GM12892 (cell line): ENCODE measurements at regions not wholly inside any gene's neighbourhood (a gene's known extent, or its start where the extent isn't known, plus 50 kb on each side); places are given as distances from the start of the nearest gene placed in this dataset.

Experiments
- POLR2A ChIP-seq: IDR thresholded peaks from 2 replicates; pipeline ENCODE4 v1.6.1; 2011; ENCODE audit warnings: low read depth, low read length, control low read depth
- POLR2AphosphoS5 ChIP-seq: IDR thresholded peaks from 2 replicates; pipeline ENCODE4 v1.6.1; 2011; ENCODE audit warnings: low read depth, low read length, control low read depth

DNA sequence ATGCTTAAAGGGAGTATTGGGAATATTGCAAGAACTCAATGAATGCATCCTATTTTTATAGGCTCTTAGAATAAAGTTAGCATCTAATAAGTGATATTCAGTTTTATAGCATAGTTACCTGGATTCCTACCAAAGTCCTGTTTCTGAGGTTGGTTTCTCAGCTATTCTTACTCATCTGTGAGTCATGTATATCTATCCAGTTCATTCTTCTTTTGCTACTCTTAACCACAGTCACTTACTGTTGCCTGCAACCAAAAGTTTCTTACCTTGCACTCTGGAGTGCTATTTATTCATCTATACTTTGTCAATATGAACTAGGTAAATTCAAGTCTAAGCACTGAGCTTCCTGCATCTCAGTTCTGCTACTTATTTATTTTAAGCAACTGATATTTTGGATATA lies 322.5 kb downstream of the HS3ST1 start:
- TF ChIP-seq POLR2A (no peak), POLR2AphosphoS5 (no peak)
